GM18907 (cell line): ENCODE measurements at regions not wholly inside any gene's neighbourhood (a gene's known extent, or its start where the extent isn't known, plus 50 kb on each side); places are given as distances from the start of the nearest gene placed in this dataset.

Source experiments
- ATAC-seq: cut with Tn5 transposase; IDR thresholded peaks from one replicate; pipeline ENCODE4 v1.9.1; 2021; ENCODE audit warnings: mild to moderate bottlenecking, moderate library complexity; ENCODE audit not compliant: unreplicated experiment

GRCh38 chr22:19574247-19574646, 50.0 kb upstream of the CLDN5 start:
- no peak for ATAC-seq

DNA sequence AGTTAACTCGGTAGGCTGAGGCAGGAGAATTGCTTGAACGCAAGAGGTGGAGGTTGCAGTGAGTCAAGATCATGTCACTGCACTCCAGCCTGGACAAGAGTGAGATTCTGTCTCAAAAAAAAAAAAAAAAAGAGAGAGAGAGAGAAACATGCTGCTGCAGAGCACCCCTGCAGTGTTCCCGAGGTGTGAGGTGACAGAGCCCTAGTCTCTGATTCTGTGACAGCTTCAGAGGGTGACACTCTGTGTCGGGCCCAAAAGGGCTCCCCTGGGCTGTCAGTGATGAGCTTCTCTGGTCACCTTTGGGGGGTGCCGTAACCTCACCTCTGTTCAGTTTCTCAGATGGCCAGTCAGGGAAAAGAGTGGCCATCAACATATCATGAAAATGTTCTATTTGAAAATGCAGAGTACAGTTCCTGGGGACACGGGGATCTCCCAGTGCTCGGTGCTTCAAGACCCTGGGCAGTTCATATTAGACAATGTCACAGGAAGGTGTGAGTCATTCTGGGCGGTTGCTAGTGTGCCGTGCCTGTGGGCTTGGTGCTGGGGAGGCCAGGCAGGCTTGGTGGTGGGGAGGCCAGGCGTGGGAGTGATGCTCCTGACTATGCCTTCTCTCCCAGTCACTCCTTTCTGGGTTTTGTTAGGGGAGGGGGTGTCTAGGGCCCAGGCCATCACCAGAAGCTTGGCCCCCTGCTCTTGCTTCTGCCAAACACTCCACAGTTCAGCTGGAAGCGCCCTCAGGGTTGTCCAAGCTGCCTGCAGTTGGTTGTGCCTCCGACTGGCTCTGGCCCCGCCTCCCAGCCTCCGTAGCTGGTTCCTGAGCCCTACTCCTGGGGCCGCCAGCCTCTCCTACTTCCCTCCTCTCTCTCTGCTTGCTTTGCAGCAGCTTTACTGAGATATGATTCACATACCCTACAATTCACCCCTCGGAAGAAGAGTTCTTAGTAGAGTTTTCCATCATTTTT, 52.5 kb upstream of the CLDN5 start:
- peak; percentile 51 for ATAC-seq

- ATAC-seq = no peak
Measured at GRCh38 chr22:19577422-19577966, 53.3 kb upstream of the CLDN5 start.

DNA sequence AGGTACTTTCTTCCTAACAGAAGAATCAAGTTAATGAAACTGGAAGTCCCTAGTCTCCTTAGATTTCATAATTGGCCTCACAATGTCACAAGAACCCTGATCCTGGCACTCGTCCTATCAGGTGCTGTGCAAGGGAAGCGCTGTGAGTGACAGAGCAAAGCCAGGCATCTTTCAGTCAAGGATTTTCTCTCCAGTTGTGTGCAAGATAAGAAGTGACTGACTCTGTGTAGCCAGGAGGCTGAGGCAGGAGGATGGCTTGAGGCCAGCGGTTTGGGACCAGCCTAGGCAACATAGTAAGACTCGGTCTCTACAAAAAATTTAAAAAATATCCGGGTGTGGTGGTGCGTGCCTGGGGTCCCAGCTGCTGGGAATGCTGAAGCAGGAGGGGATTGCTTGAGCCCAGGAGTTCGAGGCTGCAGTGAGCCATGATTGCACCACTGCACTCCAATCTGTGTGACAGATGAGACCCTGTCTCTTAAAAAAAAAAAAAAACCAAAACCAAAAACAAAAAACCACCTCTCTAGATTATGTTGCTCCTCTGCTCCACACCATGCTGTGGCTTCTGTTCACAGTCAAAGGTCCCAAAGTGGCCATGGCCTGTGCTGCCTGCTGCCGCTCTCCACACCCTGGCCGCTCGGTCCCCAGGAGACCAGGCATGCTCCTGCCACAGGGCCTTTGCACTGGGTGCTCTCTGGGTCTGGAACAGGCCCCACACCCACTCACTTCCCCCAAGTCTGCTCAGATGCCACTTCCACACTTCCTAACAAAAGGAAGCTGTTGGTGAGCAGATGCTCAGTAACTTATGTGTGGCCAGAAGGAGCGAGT, 54.2 kb upstream of the CLDN5 start:
- no peak for ATAC-seq

GRCh38 chr22:19579115-19579811, 55.1 kb upstream of the CLDN5 start:
- ATAC-seq = no peak

DNA sequence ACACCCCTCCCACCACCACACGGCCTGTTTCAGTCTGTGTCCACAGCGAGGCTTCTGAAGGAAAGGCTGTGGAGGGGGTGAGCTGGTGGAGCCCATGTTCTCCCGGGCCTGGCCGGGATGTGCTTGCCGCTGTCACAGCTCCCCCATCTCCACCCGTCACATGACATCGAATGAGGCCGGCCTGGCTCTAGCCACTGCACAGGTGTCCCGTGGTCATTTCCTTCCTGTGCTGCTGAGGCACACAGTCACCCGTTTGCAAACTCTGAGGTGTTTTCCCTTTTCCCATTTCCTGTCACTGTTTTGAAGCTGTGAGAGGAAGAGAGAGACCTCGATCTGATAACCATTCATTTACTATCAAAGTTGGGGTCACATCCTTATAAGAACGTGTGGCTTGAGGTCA, 55.7 kb upstream of the CLDN5 start:
- ATAC-seq = no peak

GRCh38 chr22:19580291-19580890, 56.2 kb upstream of the CLDN5 start:
- no peak for ATAC-seq

DNA sequence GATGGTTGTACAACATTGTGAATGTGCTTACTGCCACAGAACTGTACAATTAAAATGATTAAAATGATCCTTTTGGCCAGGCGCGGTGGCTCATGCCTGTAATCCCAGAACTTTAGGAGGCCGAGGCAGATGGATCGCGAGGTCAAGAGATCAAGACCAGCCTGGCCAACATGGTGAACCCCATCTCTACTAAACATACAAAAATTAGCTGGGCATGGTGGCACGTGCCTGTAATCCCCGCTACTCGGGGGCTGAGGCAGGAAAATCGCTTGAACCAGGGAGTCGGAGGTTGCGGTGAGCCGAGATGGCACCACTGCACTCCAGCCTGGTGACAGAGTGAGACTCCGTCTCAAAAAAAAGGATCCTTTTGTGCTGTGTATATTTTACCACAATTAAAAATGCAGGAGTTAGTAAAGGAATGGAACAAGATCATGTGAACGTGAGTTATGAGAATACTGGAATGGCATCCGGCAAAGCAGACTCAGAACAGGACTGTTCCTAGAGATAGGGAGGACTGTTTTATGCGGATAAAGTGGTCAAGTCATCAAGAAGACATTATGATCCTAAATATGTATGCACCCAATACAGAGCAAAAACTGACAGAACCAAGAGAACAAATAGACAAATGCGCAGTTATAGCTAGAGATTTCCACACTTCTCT, 58.0 kb upstream of the CLDN5 start:
- ATAC-seq = no peak

DNA sequence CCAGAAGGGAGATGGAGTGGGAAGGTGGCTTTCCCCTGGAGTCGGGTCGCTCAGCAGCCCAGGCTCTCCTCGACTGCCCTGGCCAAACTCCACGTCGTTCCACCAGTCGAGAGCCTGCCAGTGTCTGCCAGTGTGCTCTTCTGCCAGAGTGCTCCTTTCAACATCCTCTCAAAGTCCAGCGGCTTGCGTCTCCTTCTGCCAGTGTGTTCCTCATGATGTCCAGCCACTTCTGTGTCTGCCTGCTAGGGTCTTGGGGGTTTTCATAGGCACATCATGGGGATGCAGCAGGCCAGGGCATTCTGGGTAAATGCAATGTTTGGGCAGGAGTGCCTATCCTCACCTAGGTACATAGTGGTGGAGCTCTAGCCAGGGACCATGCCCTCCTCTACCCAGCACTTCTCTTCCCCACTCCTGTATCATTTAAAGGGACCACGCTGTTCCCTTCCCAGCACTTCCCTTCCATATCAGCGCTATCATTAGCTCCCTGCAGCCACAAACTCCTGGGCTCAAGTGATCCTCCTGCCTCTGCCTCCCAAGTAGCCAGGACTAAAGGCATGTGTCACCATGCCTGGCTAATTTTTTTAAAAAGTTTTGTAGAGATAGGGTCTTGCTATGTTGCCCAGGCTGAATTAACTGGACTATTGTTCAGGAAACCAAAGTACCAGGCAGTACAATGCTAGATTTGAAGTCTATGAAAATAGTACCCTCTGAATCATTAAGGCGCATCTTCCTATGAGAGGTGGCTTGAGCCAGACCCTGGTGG, 62.9 kb upstream of the CLDN5 start:
- ATAC-seq = no peak

DNA sequence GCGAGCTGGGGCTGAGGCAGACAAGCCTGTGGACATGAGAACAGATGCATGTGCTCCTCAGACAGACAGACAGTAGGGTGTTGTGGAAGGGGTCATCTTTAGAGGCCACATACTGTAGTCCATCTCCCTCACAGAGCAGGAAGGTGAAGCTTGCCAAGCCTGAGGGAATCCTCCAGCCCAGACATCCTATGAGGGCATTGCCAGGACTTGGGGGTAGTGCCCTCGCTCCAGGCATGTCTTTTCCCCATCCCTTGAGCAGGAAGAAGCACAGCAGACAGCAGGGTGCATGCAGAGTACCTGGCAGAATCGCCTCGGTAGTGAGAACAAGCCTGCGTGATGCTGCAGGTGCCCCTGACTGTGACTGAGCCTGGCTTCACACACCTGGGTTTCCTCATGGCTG, 66.5 kb upstream of the CLDN5 start:
- no peak for ATAC-seq

GRCh38 chr22:19591568-19591967, 67.4 kb upstream of the CLDN5 start:
- no peak for ATAC-seq

GRCh38 chr22:19592464-19592863, 68.3 kb upstream of the CLDN5 start:
- ATAC-seq = no peak

DNA sequence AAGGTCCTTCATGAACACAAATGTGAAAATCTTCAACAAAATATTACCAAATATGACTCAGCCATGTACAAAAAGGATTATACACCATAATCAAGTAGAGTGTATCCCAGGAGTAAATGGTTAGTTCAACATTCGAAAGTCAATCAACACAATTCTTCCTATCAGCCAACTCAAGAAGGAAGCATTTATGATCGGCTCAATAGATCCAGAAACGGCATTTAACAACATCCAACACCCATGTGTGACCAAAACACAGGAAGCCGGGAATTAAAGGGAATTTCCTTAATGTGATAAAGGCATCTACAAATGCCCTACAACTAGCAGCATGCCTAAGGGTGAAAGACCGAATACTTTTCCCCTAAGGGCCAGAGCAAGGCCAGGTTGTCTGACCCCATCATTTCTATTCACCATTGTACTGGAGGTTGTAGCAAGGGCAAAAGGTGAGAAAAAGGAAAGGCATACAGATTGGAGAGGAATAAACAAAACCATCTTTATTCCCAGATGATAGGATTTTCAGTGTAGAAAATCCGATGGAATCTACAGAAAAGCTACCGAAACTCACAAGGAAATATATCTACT, 69.9 kb upstream of the CLDN5 start:
- no peak for ATAC-seq

DNA sequence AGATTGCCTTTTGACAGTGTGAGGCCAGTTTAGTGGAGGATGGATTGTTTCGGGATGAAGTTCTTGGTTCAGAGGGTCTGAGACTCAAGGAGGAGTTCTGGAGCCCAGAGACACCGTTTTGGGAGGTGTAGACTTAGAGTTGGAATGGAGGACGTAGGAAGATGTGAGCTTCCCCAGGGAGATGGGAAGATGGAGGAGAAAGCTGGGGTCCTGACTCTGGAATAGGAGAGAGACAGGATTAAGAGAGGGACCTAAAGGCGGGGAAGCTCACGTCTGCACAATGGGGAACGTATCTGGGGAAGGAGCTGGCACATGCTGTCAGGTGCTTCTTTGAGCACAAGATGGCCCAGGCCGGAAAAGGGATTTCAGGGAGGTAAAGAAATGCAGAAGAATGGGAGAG, 71.3 kb upstream of the CLDN5 start:
- no peak for ATAC-seq

- ATAC-seq = no peak
Measured at GRCh38 chr22:19596680-19597398, 72.6 kb upstream of the CLDN5 start.

DNA sequence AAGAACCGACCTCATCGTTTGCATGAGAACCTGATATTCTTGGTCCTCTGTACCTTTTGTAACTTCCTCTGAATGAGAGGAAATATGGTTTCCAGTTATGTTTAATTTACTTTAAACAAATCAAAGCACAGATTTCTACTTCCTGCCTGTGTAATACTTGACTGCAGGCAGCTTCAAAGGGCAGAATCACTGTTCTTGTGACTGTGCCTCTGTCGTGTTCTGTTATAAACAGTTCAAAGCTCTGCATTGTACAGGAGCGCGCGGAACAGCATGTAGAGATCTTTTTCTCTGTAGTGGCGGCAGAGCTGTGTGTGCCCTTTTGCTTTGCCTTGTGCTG, 73.2 kb upstream of the CLDN5 start:
- no peak for ATAC-seq

GRCh38 chr22:19598054-19598855, 74.0 kb upstream of the CLDN5 start:
- ATAC-seq = no peak

DNA sequence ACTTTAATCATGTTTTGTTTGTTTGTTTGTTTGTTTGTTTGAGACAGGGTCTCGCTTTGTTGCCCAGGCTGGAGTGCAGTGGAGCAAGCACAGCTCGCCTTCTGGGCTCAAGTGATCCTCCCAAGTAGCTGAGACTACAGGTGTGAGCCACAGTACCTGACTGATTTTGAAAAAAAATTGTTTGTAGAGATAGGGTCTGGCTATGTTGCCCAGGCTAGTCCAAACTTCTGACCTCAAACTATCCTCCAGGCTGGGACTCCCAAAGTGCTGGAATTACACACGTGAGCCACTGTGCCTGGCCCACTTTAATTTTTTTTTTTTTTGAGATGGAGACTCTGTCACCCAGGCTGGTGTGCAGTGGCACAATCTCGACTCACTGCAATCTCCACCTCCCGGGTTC, 74.8 kb upstream of the CLDN5 start:
- ATAC-seq = no peak
